AG10803 (cell line): ENCODE measurements at regions not wholly inside any gene's neighbourhood (a gene's known extent, or its start where the extent isn't known, plus 50 kb on each side); places are given as distances from the start of the nearest gene placed in this dataset.

Experiments used
- DNase-seq: peaks from one replicate; pipeline ENCODE4 v3.0.0; 2010; ENCODE audit warnings: low read depth
- H3K4me3 ChIP-seq: 2 replicates; pipeline ENCODE4 v1.5.1; 2011; ENCODE audit warnings: mild to moderate bottlenecking, low read length, control low read depth
- CTCF ChIP-seq: conservative IDR thresholded peaks from 2 replicates; pipeline ENCODE4 v1.5.1; 2011; ENCODE audit warnings: mild to moderate bottlenecking, low read length, control low read depth, inconsistent platforms

- TF ChIP-seq CTCF = no peak
- no peak for DNase-seq
- no peak overlapping the region for H3K4me3 ChIP-seq
These were observed 105.7 kb upstream of the USP24 start for GRCh38 chr1:55320891-55321290.

DNA sequence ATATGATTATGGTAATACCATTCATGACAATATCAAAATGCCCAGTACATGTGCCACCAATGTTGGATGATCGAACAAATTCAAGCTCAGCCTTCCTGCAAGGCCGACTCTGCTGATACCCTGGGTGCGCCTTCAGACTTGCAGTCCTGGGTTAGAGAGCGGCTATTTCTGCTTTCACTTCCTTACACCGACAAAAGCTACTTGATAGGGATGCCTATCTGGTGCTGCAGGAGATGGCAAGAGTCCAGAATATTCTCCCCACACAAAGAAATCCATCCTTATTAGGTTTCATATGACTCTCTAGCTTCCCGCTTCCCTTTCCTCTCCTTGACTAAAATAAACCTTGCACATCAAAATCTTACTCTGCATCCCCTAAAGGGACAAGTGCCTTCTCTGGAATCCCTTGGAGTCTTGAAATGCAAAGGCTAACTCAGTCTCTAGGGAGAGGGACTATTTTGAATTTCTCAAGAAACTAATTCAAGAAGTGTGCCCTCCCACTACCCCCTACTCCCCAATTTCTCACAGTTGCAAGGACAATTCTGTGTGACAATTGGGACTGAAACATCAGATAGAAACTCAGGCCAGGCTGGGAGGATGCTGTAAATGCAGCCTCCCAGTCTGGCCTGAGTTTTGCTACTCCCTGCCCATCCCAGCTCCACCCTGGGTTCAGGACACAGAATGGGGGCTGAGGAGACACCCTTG, 103.1 kb upstream of the USP24 start:
- no peak overlapping the region for H3K4me3 ChIP-seq
- DNase-seq = no peak
- no peak for TF ChIP-seq CTCF

- DNase-seq = no peak
- no peak for TF ChIP-seq CTCF
- no peak overlapping the region for H3K4me3 ChIP-seq
These were observed 102.5 kb upstream of the USP24 start for GRCh38 chr1:55317673-55318072.

GRCh38 chr1:55316947-55317662, 101.9 kb upstream of the USP24 start:
- DNase-seq = no peak
- no peak for TF ChIP-seq CTCF
- H3K4me3 ChIP-seq = no peak overlapping the region

DNA sequence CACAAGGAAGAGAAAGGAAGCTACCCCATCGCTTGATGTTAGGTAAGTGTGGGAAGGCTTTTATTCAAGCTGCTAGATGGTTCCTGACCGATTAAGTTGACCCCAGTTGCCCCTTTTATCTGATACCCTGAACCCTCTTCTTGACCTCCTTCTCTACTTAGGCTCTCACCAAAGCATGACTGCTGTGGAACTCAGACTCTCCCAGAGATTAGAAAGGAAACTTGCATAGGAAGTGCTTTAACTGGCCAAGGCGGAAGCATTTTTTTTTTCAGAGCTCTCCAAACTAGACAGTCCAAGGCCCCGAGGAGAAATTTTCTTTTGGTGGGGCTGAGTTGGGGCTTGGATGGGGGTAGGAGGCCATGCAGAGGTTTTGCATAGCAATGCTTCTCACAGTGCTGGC, 101.3 kb upstream of the USP24 start:
- TF ChIP-seq CTCF = no peak
- H3K4me3 ChIP-seq = no peak overlapping the region
- no peak for DNase-seq

- no peak overlapping the region for H3K4me3 ChIP-seq
- DNase-seq = no peak
- TF ChIP-seq CTCF = no peak
These were observed 100.4 kb upstream of the USP24 start for GRCh38 chr1:55315552-55315951.

GRCh38 chr1:55314740-55315139, 99.6 kb upstream of the USP24 start:
- no peak for DNase-seq
- no peak overlapping the region for H3K4me3 ChIP-seq
- TF ChIP-seq CTCF = no peak
